ENCODE measurements at regions not wholly inside any gene's neighbourhood (a gene's known extent, or its start where the extent isn't known, plus 50 kb on each side); places are given as distances from the start of the nearest gene placed in this dataset.

- TF ChIP-seq CTCF (IDR thresholded peaks at IDR 0.05; ENCODE audit: low read depth, low read length, poor library complexity, severe bottlenecking) (no peak), EZH2phosphoT487 (IDR thresholded peaks at IDR 0.05; ENCODE audit: borderline replicate concordance, low read length) (no peak)
Measured at GRCh38 chr3:28124882-28125281, 116.5 kb upstream of the CMC1 start.

All from DOHH2 (cell line).